ENCODE measurements at regions not wholly inside any gene's neighbourhood (a gene's known extent, or its start where the extent isn't known, plus 50 kb on each side); places are given as distances from the start of the nearest gene placed in this dataset.

GRCh38 chr1:34292472-34292871 is 115.8 kb downstream of the C1orf94 start:
- no peak for TF ChIP-seq POLR2A (IDR thresholded peaks at IDR 0.05; ENCODE audit: low read depth, low read length)
- TF ChIP-seq CTCF (IDR thresholded peaks at IDR 0.05; ENCODE audit: extremely low read depth in 1 of 2, insufficient read depth in 1 of 2, low read depth in 1 of 2, low read length in 2 of 2): no peak
- TF ChIP-seq POLR2AphosphoS5 (IDR thresholded peaks at IDR 0.05; ENCODE audit: insufficient read depth, low read depth, low read length): no peak
- no peak for TF ChIP-seq JUN (IDR thresholded peaks at IDR 0.05; ENCODE audit: borderline replicate concordance, insufficient read depth, insufficient read length, low read depth)
- TF ChIP-seq, protein P1, sequence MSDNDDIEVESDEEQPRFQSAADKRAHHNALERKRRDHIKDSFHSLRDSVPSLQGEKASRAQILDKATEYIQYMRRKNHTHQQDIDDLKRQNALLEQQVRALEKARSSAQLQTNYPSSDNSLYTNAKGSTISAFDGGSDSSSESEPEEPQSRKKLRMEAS (IDR thresholded peaks at IDR 0.05; ENCODE audit: insufficient read depth, insufficient read length): no peak
- no peak for TF ChIP-seq EZH2 (IDR thresholded peaks at IDR 0.05; ENCODE audit: borderline replicate concordance, low read depth, low read length, severe bottlenecking)
- TF ChIP-seq MYC (IDR thresholded peaks at IDR 0.05; ENCODE audit: low read depth, low read length): no peak
- TF ChIP-seq FOS (IDR thresholded peaks at IDR 0.05; ENCODE audit: borderline replicate concordance, insufficient read depth, low read length): no peak

Measured in endothelial cell of umbilical vein (primary cell).